GM23338 (cell line): ENCODE measurements at regions not wholly inside any gene's neighbourhood (a gene's known extent, or its start where the extent isn't known, plus 50 kb on each side); places are given as distances from the start of the nearest gene placed in this dataset.

Source experiments
- ATAC-seq: fragments of 200-7000 bp; cut with Tn5 transposase; 3 replicates; pipeline ENCODE4 v1.9.1; 2020
- DNase-seq: peaks from one replicate; pipeline ENCODE4 v3.0.0-alpha.2; 2015; ENCODE audit warnings: low spot score
- H2AFZ ChIP-seq: fragments of 200-600 bp; sonication (generic); 2 replicates; pipeline ENCODE4 v1.8.0; 2016; ENCODE audit warnings: antibody characterized with exemption, mild to moderate bottlenecking, moderate library complexity
- H3F3A ChIP-seq: fragments of 200-600 bp; sonication (generic); replicated peaks from 2 replicates; pipeline ENCODE4 v1.8.0; 2017; ENCODE audit warnings: antibody characterized with exemption, mixed run types, low read depth
- H3K27ac ChIP-seq: fragments of 200-600 bp; sonication (generic); 2 replicates; pipeline ENCODE4 v1.6.1; 2016; ENCODE audit warnings: low read depth
- H3K27me3 ChIP-seq: fragments of 200-600 bp; sonication (generic); 2 replicates; pipeline ENCODE4 v1.8.0; 2016; ENCODE audit warnings: mild to moderate bottlenecking, mixed run types, moderate library complexity; ENCODE audit not compliant: insufficient read depth
- H3K36me3 ChIP-seq: fragments of 200-600 bp; sonication (generic); 2 replicates; pipeline ENCODE4 v1.8.0; 2016; ENCODE audit warnings: mild to moderate bottlenecking; ENCODE audit not compliant: insufficient read depth
- H3K4me1 ChIP-seq: fragments of 200-600 bp; sonication (generic); 2 replicates; pipeline ENCODE4 v1.8.0; 2016; ENCODE audit warnings: mild to moderate bottlenecking, moderate library complexity; ENCODE audit not compliant: insufficient read depth
- H3K4me2 ChIP-seq: fragments of 200-600 bp; sonication (generic); 2 replicates; pipeline ENCODE4 v1.7.1; 2017; ENCODE audit warnings: mixed run types
- H3K4me3 ChIP-seq: fragments of 200-600 bp; sonication (generic); 2 replicates; pipeline ENCODE4 v1.6.1; 2016; ENCODE audit warnings: mixed run types
- H3K79me2 ChIP-seq: fragments of 200-600 bp; sonication (generic); replicated peaks from 2 replicates; pipeline ENCODE4 v1.8.0; 2017; ENCODE audit warnings: mild to moderate bottlenecking; ENCODE audit not compliant: insufficient read depth
- H3K9me2 ChIP-seq: fragments of 200-600 bp; sonication (generic); 2 replicates; pipeline ENCODE4 v1.8.0; 2017; ENCODE audit not compliant: insufficient read depth
- H4K20me1 ChIP-seq: fragments of 200-600 bp; sonication (generic); replicated peaks from 2 replicates; pipeline ENCODE4 v1.8.0; 2017; ENCODE audit warnings: mild to moderate bottlenecking; ENCODE audit not compliant: insufficient read depth
- H3K27ac Mint-ChIP-seq: 2 replicates; pipeline ENCODE4 v1.8.0; 2020; ENCODE audit warnings: inconsistent platforms, mild to moderate bottlenecking, moderate library complexity, mixed read lengths
- H3K27me3 Mint-ChIP-seq: 3 replicates; pipeline ENCODE4 v1.8.0; 2022; ENCODE audit warnings: low read depth, mild to moderate bottlenecking, moderate library complexity, mixed read lengths, inconsistent platforms; ENCODE audit not compliant: insufficient read depth, poor library complexity
- H3K36me3 Mint-ChIP-seq: 3 replicates; pipeline ENCODE4 v1.8.0; 2021; ENCODE audit warnings: low read depth, mild to moderate bottlenecking, inconsistent platforms, moderate library complexity, mixed read lengths
- H3K4me1 Mint-ChIP-seq: 3 replicates; pipeline ENCODE4 v1.8.0; 2020; ENCODE audit warnings: mild to moderate bottlenecking, inconsistent platforms, mixed read lengths
- H3K4me3 Mint-ChIP-seq: 3 replicates; pipeline ENCODE4 v1.8.0; 2021; ENCODE audit warnings: moderate library complexity, mild to moderate bottlenecking, inconsistent platforms, mixed read lengths
- H3K9me3 Mint-ChIP-seq: 3 replicates; pipeline ENCODE4 v1.8.0; 2020; ENCODE audit warnings: moderate library complexity, mild to moderate bottlenecking, inconsistent platforms, mixed read lengths
- CREB1 ChIP-seq: fragments of 250-450 bp; sonication (Bioruptor Pico); IDR thresholded peaks from 2 replicates; pipeline ENCODE4 v1.5.0; 2020; ENCODE audit warnings: low read depth, mild to moderate bottlenecking, moderate library complexity
- CTCF ChIP-seq, 2 experiments: fragments of 200-600 bp in 1 of 2; sonication (generic) in 1 of 2; conservative IDR thresholded peaks; 2 replicates each; pipeline versions ENCODE4 v1.5.1 to v1.6.1; 2016 to 2017; ENCODE audit warnings: antibody characterized with exemption in 2 of 2, low read depth in 2 of 2, mild to moderate bottlenecking in 2 of 2, moderate library complexity in 1 of 2
- ETS1 ChIP-seq: IDR thresholded peaks from 2 replicates; pipeline ENCODE4 v1.6.1; 2016; ENCODE audit warnings: antibody characterized with exemption
- EZH2 ChIP-seq: fragments of 200-600 bp; sonication (generic); IDR thresholded peaks from one replicate; pipeline ENCODE4 v1.8.0; 2017; ENCODE audit warnings: antibody characterized with exemption, mild to moderate bottlenecking, low read depth; ENCODE audit not compliant: unreplicated experiment
- EZH2phosphoT487 ChIP-seq: fragments of 200-600 bp; sonication (generic); IDR thresholded peaks from one replicate; pipeline ENCODE4 v1.8.1; 2018; ENCODE audit warnings: antibody characterized with exemption; ENCODE audit not compliant: unreplicated experiment
- JUNB ChIP-seq: IDR thresholded peaks from one replicate; pipeline ENCODE4 v1.6.1; 2016; ENCODE audit warnings: antibody characterized with exemption; ENCODE audit not compliant: unreplicated experiment
- NANOG ChIP-seq: IDR thresholded peaks from 2 replicates; pipeline ENCODE4 v1.6.1; 2016; ENCODE audit warnings: antibody characterized with exemption, borderline replicate concordance
- POLR2AphosphoS5 ChIP-seq: IDR thresholded peaks from 2 replicates; pipeline ENCODE4 v1.6.1; 2016; ENCODE audit warnings: antibody characterized with exemption, low read depth
- REST ChIP-seq: IDR thresholded peaks from one replicate; pipeline ENCODE4 v1.6.1; 2018; ENCODE audit warnings: antibody characterized with exemption; ENCODE audit not compliant: unreplicated experiment
- STAT1 ChIP-seq: IDR thresholded peaks from one replicate; pipeline ENCODE4 v1.6.1; 2016; ENCODE audit warnings: antibody characterized with exemption; ENCODE audit not compliant: unreplicated experiment
- ZNF114 ChIP-seq: fragments of 250-450 bp; sonication (Bioruptor Pico); IDR thresholded peaks from 2 replicates; pipeline ENCODE4 v1.5.0; 2020; ENCODE audit warnings: mild to moderate bottlenecking, moderate library complexity
- ZNF331 ChIP-seq: fragments of 250-450 bp; sonication (Bioruptor Pico); IDR thresholded peaks from 2 replicates; pipeline ENCODE4 v1.5.0; 2020; ENCODE audit warnings: low read depth, mild to moderate bottlenecking, moderate library complexity

DNA sequence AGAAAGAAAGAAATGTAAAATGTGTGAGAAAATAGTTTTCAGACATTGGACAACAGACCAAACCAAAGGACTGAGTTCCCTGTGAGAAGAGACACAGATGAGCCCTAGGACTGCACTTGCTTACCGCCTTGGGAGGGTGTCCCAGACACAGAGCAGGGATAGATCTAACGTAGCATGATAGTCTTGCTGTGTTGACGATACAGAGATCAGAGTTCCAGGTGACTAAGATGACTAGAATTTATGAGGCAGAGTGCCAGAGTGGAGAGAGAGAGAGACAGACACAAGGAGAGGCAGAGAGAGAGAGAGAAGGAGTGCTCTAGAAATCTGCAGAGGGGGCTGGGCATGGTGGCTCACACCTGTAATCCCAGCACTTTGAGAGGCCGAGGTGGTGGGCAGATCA is 148.2 kb upstream of the LMNTD1 start:
- H4K20me1 ChIP-seq = no peaks in the 10 kb centered on the region
- no peaks in the 10 kb centered on the region for H3K4me1 ChIP-seq
- no peak for TF ChIP-seq ZNF114 (CRISPR knock-in tag)
- TF ChIP-seq NANOG = no peak
- no peak for TF ChIP-seq ETS1
- TF ChIP-seq CREB1 = no peak
- TF ChIP-seq JUNB = no peak
- TF ChIP-seq ZNF331 (CRISPR knock-in tag) = no peak
- DNase-seq (no peak), ATAC-seq (no peak)
- Mint-ChIP-seq H3K4me1 (no peaks in the 10 kb centered on the region), H3K36me3 (peaks cover 5% of the 10 kb centered on the region; the same call in 2 of the 3 replicates), H3K27me3 (peaks cover 9% of the 10 kb centered on the region), H3K9me3 (peaks cover 7% of the 10 kb centered on the region), H3K27ac (no peak overlapping the region), H3K4me3 (no peak overlapping the region)
- H3F3A ChIP-seq = no peaks in the 10 kb centered on the region
- H3K36me3 ChIP-seq = no peaks in the 10 kb centered on the region
- no peak overlapping the region for H2AFZ ChIP-seq
- no peak overlapping the region for H3K27ac ChIP-seq
- no peak overlapping the region for H3K4me3 ChIP-seq
- no peak overlapping the region for H3K4me2 ChIP-seq
- H3K27me3 ChIP-seq = no peaks in the 10 kb centered on the region
- no peaks in the 10 kb centered on the region for H3K79me2 ChIP-seq
- H3K9me2 ChIP-seq = peaks cover 4% of the 10 kb centered on the region; the same call in 1 of the 2 replicates

- H3K4me3 Mint-ChIP-seq = no peak overlapping the region
- TF ChIP-seq JUNB = no peak
- TF ChIP-seq NANOG = no peak
- no peak for TF ChIP-seq EZH2
- TF ChIP-seq EZH2phosphoT487 = no peak
- no peak for TF ChIP-seq CTCF (conservative IDR thresholded peaks at IDR 0.05; ENCODE audit: low read depth in 2 of 2)
- no peak for TF ChIP-seq ZNF331 (CRISPR knock-in tag)
- TF ChIP-seq STAT1 = no peak
- TF ChIP-seq ETS1 = no peak
- TF ChIP-seq POLR2AphosphoS5 = no peak
- TF ChIP-seq CREB1 = no peak
- TF ChIP-seq ZNF114 (CRISPR knock-in tag) = no peak
- TF ChIP-seq REST = no peak
Measured at GRCh38 chr12:25702553-25702952, 149.5 kb upstream of the LMNTD1 start.

More at GRCh38 chr12:25702553-25702952, 149.5 kb upstream of the LMNTD1 start:
- Histone ChIP-seq H3K4me2 (no peak overlapping the region), H2AFZ (no peak overlapping the region), H3K36me3 (no peaks in the 10 kb centered on the region), H3K4me3 (no peak overlapping the region), H3K79me2 (no peaks in the 10 kb centered on the region), H3K4me1 (no peaks in the 10 kb centered on the region), H3F3A (no peaks in the 10 kb centered on the region), H4K20me1 (no peaks in the 10 kb centered on the region), H3K27ac (no peak overlapping the region), H3K9me2 (peaks cover 4% of the 10 kb centered on the region; the same call in 1 of the 2 replicates), H3K27me3 (no peaks in the 10 kb centered on the region)
- ATAC-seq (no peak), DNase-seq (no peak)
- Mint-ChIP-seq H3K4me1 (no peaks in the 10 kb centered on the region), H3K36me3 (peaks cover 8% of the 10 kb centered on the region), H3K27ac (no peak overlapping the region), H3K27me3 (peaks cover 9% of the 10 kb centered on the region), H3K9me3 (peaks cover 16% of the 10 kb centered on the region)
